WTC11 (cell line): ENCODE measurements at regions not wholly inside any gene's neighbourhood (a gene's known extent, or its start where the extent isn't known, plus 50 kb on each side); places are given as distances from the start of the nearest gene placed in this dataset.

ENCODE experiments used
- ATAC-seq: fragments of 200-7000 bp; cut with Tn5 transposase; 2 replicates; pipeline ENCODE4 v1.10.0; 2021; ENCODE audit warnings: mild to moderate bottlenecking, moderate library complexity
- CTCF ChIA-PET: fragments of 300-600 bp; sonication (Branson Sonifier 250); formaldehyde crosslinking; loops from one replicate; lab custom pipeline; 2021; ENCODE audit warnings: antibody characterized with exemption; lab: Charles Lee
- POLR2A ChIA-PET: fragments of 350-600 bp; sonication (Branson Sonifier 250); formaldehyde crosslinking; loops from one replicate; lab custom pipeline; 2021; ENCODE audit warnings: antibody characterized with exemption; lab: Charles Lee
- DNase-seq: peaks from one replicate; pipeline ENCODE4 v3.0.0; 2021; ENCODE audit warnings: low spot score
- H3K27ac Mint-ChIP-seq: 2 replicates; pipeline ENCODE4 v1.8.0; 2021; ENCODE audit warnings: mixed read lengths
- H3K27me3 Mint-ChIP-seq: 2 replicates; pipeline ENCODE4 v1.8.0; 2021; ENCODE audit warnings: low read depth, mild to moderate bottlenecking, moderate library complexity, mixed read lengths
- H3K36me3 Mint-ChIP-seq: 2 replicates; pipeline ENCODE4 v1.8.0; 2021; ENCODE audit warnings: mixed read lengths
- H3K4me1 Mint-ChIP-seq: 2 replicates; pipeline ENCODE4 v1.8.0; 2022; ENCODE audit warnings: mixed read lengths
- H3K4me3 Mint-ChIP-seq: 2 replicates; pipeline ENCODE4 v1.8.0; 2021; ENCODE audit warnings: mild to moderate bottlenecking, moderate library complexity, mixed read lengths
- H3K9me3 Mint-ChIP-seq: 2 replicates; pipeline ENCODE4 v1.8.0; 2021; ENCODE audit warnings: mixed read lengths
- AFF4 ChIP-seq: sonication (generic); formaldehyde crosslinking; IDR thresholded peaks from 2 replicates; pipeline ENCODE4 v1.8.1; 2023; ENCODE audit warnings: mild to moderate bottlenecking, missing genetic modification reagents, borderline replicate concordance
- CREM ChIP-seq: sonication (generic); formaldehyde crosslinking; IDR thresholded peaks from 2 replicates; pipeline ENCODE4 v1.8.1; 2022; ENCODE audit warnings: mild to moderate bottlenecking, missing genetic modification reagents, moderate library complexity
- CTCF ChIP-seq: fragments of 200-600 bp; IDR thresholded peaks from 2 replicates; pipeline ENCODE4 v1.8.0; 2022; ENCODE audit warnings: antibody characterized with exemption
- E2F5 ChIP-seq: sonication (generic); formaldehyde crosslinking; IDR thresholded peaks from 2 replicates; pipeline ENCODE4 v1.8.1; 2022; ENCODE audit warnings: mild to moderate bottlenecking, moderate library complexity, missing genetic modification reagents
- ELF4 ChIP-seq: sonication (generic); formaldehyde crosslinking; IDR thresholded peaks from 2 replicates; pipeline ENCODE4 v1.8.1; 2022; ENCODE audit warnings: low read depth, mild to moderate bottlenecking, moderate library complexity, missing genetic modification reagents
- EMX1 ChIP-seq: fragments of 250-450 bp; sonication (Bioruptor Pico); IDR thresholded peaks from 2 replicates; pipeline ENCODE4 v1.8.0; 2021; ENCODE audit warnings: mild to moderate bottlenecking
- ERG ChIP-seq: fragments of 250-450 bp; sonication (Bioruptor Pico); IDR thresholded peaks from 2 replicates; pipeline ENCODE4 v1.8.0; 2021; ENCODE audit warnings: mild to moderate bottlenecking
- ESRRA ChIP-seq: sonication (generic); formaldehyde crosslinking; IDR thresholded peaks from 2 replicates; pipeline ENCODE4 v1.8.1; 2022; ENCODE audit warnings: mild to moderate bottlenecking, missing genetic modification reagents, borderline replicate concordance
- GRHL2 ChIP-seq: fragments of 250-450 bp; sonication (Bioruptor Pico); IDR thresholded peaks from 2 replicates; pipeline ENCODE4 v1.8.0; 2022; ENCODE audit warnings: mild to moderate bottlenecking, moderate library complexity; ENCODE audit not compliant: insufficient replicate concordance, severe bottlenecking
- NR2C2 ChIP-seq: sonication (generic); formaldehyde crosslinking; IDR thresholded peaks from 2 replicates; pipeline ENCODE4 v1.8.0; 2022; ENCODE audit warnings: mild to moderate bottlenecking, missing genetic modification reagents
- OVOL2 ChIP-seq: fragments of 250-450 bp; sonication (Bioruptor Pico); IDR thresholded peaks from 2 replicates; pipeline ENCODE4 v1.9.0; 2021; ENCODE audit warnings: mild to moderate bottlenecking, borderline replicate concordance
- SMAD3 ChIP-seq: sonication (generic); formaldehyde crosslinking; IDR thresholded peaks from 2 replicates; pipeline ENCODE4 v1.8.0; 2022; ENCODE audit warnings: missing genetic modification reagents, mild to moderate bottlenecking, borderline replicate concordance
- ZNF121 ChIP-seq: sonication (generic); formaldehyde crosslinking; IDR thresholded peaks from 2 replicates; pipeline ENCODE4 v1.8.0; 2023; ENCODE audit warnings: missing genetic modification reagents
- TF ChIP-seq, protein P1 (sequence below): fragments of 250-450 bp; sonication (Bioruptor Pico); IDR thresholded peaks from 2 replicates; pipeline ENCODE4 v1.9.0; 2021; ENCODE audit warnings: mild to moderate bottlenecking

DNA sequence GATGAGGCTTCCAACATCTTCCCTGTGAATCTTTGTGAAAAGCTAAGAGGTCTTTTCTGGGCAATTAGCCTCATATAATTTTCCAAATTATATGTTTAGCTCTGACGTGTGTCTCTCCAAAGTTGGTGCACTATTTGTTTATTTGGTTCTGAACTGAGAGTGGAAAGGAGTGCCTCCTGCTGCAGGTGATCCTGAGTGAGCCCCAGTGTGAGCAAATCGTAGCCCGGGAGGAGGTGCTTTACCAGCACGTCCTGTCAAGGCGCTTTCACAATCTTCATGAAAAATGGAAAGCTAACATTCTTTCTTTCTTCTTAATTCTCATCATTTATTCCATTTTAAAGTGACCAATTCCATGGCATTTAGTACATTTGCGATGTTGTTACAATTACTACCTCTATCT is 231.9 kb downstream of the BMP2 start (continued):
- TF ChIP-seq AFF4 (CRISPR knock-in tag) (no peak), ERG (CRISPR knock-in tag) (no peak), CREM (CRISPR knock-in tag) (no peak), ZNF121 (CRISPR knock-in tag) (no peak), GRHL2 (no peak), OVOL2 (no peak)

GRCh38 chr20:7003598-7003997 is 236.1 kb downstream of the BMP2 start:
- Mint-ChIP-seq H3K36me3 (peaks cover 21% of the 10 kb centered on the region), H3K4me1 (peaks cover 26% of the 10 kb centered on the region)
- CTCF ChIA-PET: no interaction called here
- TF ChIP-seq AFF4 (CRISPR knock-in tag): no peak
- no peak for TF ChIP-seq ESRRA
- no peak for TF ChIP-seq EMX1 (CRISPR knock-in tag)
- no peak for TF ChIP-seq ZNF121 (CRISPR knock-in tag)
- TF ChIP-seq NR2C2 (CRISPR knock-in tag): no peak
- TF ChIP-seq ELF4: no peak
- no peak for TF ChIP-seq SMAD3 (CRISPR knock-in tag)
- TF ChIP-seq CTCF: no peak
- TF ChIP-seq, all 79 proteins: peak for 0
- ATAC-seq (no peak), DNase-seq (no peak)
- Mint-ChIP-seq H3K4me3 (no peak overlapping the region), H3K27ac (no peak overlapping the region), H3K27me3 (no peaks in the 10 kb centered on the region; the same call in 1 of the 2 replicates), H3K9me3 (peaks cover 22% of the 10 kb centered on the region)
- POLR2A ChIA-PET: interaction anchor here (0.6 kb wide), 1 partner anchor 41 kb away, joined by 3 read pairs; no protein-coding TSS in a partner anchor

DNA sequence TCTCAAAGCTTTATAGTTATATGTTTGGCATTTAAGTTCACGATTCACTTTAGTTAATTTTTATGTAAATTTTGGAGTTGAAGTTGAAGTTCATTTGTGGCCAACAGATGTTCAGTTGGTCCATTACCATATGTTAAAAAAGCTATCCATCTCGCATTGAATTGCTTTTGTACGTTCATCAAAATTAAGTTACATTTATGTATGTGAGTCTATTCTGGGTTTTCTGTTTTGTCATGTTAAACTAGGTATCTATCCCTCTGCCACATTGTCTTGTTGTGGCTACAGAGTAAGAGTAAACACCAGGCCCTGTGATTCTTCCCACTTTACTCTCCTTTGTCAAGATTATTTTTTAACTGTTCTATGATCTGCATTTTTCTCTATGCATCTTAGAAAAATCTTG is 237.3 kb downstream of the BMP2 start:
- DNase-seq (no peak), ATAC-seq (no peak)
- TF ChIP-seq E2F5 (CRISPR knock-in tag): no peak
- TF ChIP-seq, protein P1, sequence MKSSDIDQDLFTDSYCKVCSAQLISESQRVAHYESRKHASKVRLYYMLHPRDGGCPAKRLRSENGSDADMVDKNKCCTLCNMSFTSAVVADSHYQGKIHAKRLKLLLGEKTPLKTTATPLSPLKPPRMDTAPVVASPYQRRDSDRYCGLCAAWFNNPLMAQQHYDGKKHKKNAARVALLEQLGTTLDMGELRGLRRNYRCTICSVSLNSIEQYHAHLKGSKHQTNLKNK (CRISPR knock-in tag): no peak
- TF ChIP-seq, all 79 proteins: peak for 0
- Mint-ChIP-seq H3K4me3 (no peak overlapping the region), H3K9me3 (peaks cover 31% of the 10 kb centered on the region), H3K36me3 (peaks cover 30% of the 10 kb centered on the region), H3K4me1 (peaks cover 21% of the 10 kb centered on the region), H3K27me3 (no peaks in the 10 kb centered on the region; the same call in 1 of the 2 replicates), H3K27ac (no peak overlapping the region)
- ChIA-PET POLR2A (no interaction called here), CTCF (no interaction called here)
